HG02798 (cell line): ENCODE measurements at regions not wholly inside any gene's neighbourhood (a gene's known extent, or its start where the extent isn't known, plus 50 kb on each side); places are given as distances from the start of the nearest gene placed in this dataset.
A peak's percentile ranks its signal among the peaks of the same experiment; 100 is the strongest.
"Not testable (repeated sequence)": the region's sequence is repeated elsewhere in the genome, so short reads cannot be mapped to it uniquely, and the experiment has no call there.

Experiments
- ATAC-seq: cut with Tn5 transposase; IDR thresholded peaks from one replicate; pipeline ENCODE4 v1.9.1; 2021; ENCODE audit warnings: mild to moderate bottlenecking; ENCODE audit not compliant: unreplicated experiment, poor library complexity

DNA sequence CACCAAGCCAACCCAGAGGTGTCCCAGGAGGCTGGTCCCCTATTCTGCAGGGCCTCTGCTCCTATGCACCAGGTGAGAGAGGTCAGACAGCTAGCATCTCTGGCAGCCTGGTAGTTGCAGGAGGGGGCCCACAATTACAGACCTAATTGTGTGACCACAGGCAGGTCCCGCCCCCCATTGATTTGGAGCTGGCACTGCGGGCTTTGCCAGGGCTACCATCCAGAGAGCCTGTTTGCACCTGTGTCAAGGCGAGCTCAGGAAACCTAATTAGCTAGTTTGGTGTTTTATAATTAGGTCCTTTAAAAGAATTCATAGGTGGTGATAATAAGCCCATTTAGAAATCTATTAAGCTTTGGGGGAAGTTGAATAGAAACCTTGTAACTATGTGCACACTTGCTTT, 90.2 kb downstream of the MRM1 start:
- no peak for ATAC-seq

DNA sequence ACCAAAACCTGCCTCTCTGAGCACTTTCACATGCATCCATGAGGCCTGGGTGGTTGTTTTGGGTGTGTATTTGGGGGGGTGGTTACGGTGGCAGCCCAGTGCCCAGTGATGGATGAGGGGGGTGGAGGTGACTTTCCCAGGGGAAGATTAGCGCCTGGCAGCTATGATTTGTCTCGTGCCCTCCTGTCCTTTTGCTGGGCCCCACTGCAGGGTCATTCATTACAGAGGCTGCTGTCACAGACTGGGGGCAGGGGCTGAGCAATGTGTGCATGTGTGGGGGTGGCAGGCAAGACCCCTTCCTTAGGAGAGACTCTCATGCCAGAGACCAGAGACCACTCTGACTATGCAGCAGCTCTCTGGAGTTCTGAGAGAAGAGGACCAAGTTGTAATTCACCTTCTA, 93.7 kb downstream of the MRM1 start:
- ATAC-seq = no peak

DNA sequence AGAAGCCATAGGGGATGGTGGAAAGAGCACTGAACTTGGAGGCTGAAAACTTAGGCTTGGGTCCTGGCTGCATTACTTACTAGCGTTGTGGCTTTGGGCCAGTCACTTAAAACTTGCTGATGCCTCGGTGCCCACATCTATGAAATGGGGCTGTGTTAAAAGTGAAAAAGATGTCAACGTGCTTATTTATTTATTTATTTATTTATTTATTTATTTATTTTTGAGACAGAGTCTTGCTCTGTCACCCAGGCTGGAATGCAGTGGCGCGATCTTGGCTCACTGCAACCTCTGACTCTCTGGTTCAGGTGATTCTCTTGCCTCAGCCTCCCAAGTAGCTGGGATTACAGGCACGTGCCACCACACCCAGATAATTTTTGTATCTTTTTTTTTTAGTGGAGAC, 94.3 kb downstream of the MRM1 start:
- not testable (repeated sequence) for ATAC-seq

DNA sequence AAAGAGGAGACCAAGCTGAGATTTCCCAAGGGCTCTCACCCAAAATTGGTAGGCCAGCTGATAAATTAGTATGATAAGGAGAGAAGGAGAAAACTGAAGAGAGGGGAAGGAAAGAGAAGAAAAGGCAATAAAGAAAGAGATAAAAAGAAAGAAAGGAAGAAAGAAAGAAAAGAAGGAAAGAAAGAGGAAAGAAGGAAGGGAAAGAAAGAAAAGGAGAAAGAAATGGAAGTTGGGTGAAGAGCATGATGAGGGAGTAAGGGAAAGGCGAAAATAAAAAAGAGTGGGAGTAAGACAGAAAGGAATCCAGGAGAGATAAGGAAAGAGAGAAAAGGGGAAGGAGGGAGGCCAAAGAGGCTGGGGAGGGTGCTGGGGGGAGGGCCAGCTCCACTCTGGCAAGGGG, 95.4 kb downstream of the MRM1 start:
- no peak for ATAC-seq

DNA sequence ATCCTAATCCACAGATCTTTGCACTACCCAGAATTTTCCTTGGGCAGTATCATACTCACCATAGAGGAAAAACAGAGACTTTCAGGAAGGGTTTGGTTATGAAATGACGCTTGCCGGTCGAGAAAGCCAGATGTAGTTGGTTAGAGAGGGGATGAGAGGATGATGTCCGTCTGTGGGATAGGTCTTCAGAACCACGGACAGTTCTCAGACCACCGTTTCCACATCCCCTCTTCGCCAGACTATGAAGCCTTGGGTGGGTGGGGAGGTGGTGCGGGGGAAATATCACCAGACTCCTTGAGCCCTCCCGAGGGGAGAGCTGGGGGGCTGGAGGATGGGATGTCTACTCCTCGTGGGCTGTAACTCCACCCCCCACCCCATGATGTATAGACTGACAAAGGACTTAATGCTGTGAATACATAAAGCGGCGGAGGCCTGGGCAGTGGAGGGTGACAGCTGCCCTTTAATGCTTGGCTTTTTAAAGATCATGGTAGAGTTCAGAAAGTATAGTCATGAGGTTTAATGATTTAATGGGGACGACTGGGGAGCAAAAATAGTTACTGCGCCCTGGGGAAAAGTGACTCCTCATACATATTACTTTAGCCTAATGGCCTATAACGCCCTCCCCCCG, 96.6 kb downstream of the MRM1 start:
- no peak for ATAC-seq

DNA sequence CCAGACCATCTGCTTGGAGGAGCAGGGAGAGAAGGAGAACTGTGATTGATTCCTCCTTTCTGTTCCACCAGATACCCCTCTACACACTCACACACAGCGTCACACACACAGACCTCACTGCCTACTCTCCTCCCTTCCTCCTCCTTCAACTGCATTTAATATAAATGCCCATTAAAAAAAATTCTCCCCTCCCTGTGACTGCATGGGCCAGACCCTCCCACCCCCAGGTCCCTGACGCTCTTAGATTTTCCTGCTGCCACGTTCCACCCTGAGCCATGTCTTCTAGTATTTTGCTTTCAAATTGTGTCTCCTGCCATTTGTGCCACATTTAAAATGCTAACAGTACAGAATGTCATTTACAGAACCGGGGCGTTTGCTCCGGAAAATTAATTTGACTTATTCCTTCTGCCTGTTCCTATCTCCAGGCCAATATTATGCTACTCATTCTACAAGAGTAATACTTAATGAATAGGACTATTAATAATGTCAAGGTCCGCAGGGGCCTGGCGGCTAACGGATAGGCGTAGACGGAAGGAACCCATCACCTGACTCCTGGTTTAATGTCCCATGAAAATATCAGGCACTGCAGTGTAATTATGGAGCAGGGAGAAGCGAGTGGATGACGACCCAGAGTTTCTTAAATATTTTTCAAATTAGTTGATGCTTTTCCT, 100.2 kb downstream of the MRM1 start:
- ATAC-seq = no peak

DNA sequence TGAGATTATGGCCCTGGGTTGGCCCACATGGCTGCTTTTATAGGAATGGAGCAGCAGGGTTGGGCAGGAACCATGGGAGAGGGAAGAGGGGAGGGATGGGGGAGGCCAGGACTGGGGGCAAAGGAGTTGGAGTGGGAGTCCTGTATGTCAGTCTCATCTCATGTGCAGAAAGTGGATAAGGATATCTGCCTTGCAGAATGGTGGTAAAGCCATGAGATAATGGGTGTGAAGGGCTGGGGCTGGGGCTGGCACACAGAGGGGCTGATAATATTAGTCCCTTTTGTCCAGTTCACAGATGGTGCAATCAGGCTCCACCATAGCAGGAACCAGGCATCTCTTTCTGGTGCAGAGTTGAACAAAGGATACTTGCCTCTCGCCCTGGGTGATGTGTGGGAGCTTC, 101.3 kb downstream of the MRM1 start:
- no peak for ATAC-seq

DNA sequence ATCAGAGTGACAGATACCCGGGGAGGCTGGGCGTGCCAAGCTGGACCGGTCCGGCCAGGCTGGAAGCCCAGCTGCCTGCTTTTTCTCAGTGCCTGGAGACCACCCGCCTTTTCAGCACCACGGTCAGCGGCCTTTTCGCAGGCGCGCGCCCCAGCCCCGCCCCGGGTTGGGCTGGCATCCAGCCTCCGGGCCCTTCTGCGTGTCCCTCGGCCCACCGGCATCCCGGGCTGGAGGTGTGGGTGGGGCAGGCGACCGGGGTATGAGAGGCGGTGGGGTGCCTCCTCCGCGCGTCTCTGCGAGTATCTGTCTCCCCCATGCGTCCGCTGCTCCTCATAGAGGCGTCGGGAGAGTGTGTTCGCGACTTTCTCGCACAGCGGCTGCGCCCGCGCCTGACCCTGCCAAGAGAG, 102.5 kb downstream of the MRM1 start:
- ATAC-seq = no peak

DNA sequence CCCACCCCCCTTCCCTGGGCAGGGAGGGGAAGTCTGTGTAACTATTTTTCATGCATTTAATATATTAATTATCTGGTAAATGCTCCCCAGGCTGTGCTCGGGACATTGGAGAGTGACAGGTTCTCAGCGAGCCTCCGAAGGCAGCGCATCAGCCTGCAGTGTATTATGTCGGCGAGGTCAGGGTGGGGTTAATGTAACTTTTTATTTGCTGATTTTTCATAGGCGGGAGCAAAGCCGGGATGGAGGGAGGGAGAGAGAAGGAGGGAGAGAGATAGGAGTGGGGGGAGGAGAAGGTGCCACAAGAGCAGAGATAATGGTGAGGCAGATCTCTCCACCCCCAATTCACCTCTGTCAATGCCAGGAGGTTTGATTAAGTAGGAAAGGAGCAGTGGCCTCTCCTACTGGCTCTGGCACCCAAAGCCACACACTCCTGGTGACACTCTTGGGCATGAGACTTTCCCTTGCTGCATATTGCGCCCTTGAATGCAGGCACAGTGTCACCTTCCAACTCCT, 104.0 kb downstream of the MRM1 start:
- no peak for ATAC-seq

DNA sequence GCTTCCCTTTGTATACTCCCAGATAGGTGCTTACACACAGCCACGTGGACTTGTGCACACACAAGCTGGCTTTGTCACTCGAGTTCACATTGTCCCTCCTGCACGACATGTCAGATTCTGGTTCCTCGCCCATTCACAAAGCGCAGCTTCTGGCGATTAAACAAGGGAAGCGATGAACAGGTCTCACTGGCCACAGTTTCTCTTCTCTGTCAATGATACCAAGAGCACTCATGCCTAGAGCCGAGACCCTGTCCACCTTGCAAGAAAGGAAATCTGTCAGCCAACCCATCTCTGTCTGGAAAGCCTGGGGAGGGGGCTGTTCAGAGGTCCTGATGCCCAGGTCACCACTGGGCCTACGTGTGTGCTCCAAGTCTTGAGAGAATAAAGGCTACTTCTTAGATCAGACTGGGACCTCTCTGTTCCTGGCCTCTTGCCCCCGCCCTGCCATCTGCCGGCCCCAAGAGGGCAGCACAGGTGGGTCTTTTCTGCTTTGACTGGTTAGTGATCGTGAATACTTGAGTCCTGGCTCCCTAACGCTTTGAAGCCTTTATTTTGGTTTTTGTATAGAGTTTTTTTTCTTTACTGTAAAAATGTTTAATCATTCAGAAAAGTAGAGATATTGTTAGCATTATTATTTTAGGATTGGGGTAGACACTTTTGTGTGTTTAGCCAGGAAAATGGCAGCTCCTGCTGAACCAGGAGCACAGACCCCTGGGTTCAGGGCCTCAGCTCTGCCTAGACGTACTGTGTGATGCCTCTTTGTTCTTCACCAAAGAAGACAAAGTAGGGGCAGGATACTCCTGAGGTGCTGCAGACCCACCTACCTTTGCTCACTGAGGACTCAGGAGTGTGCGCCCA, 104.7 kb downstream of the MRM1 start:
- no peak for ATAC-seq

DNA sequence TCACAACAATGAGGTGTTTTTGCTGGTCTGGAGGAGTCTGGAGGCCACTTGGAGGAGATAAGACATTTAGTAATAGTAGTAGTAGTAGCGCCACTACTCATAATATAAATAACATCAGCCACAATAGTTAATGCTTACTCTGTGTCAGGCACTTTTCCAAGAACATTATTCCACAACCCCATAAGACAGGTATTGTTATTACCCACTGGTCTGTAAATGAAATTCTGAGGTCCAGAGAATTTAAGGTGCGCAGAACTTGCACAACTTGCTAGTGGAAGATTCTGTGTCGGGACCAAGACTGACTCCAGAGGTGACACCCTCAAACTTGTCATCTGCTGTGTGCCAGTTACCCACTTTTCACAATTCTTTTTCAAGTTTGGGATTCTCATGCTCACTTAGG, 106.5 kb downstream of the MRM1 start:
- no peak for ATAC-seq

DNA sequence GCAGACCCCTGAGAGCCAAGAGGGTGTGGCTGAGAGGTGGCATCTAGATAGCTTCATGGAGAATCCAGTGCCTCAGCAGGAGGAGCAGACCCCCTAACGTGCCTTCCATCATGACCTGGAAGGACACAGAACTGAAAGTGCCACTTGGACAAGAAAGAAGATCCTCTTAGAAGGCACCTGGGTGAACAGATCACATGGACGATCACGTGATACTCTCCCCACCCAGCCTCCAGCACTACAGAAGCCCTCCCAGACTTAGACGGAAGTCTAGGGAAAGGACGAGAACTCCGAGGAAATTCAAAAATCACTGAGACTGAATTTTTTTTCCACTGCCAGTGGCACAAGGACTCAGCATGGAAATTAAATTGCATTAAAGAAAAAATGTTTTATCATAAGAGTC, 113.4 kb downstream of the MRM1 start:
- no peak for ATAC-seq

DNA sequence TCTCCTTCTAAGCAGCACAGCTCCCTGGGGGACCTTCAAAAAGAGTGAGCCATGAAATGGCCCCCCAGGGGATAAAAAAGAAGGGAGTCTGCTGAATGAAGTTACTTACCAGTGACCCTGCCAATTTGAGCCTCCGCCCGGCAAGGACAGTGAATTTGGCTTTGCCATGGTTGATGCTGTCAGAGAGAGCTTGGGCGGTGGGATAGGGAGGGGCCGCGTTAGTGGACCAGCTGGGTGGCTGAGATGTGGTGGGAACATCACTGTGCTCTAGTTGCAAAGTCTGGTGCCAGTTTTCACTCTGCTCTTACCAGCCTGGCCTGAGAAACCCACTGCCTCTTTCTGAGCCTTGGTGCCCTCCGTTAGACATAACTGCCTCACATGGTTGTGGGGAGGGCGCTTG, 114.6 kb downstream of the MRM1 start:
- ATAC-seq = no peak

DNA sequence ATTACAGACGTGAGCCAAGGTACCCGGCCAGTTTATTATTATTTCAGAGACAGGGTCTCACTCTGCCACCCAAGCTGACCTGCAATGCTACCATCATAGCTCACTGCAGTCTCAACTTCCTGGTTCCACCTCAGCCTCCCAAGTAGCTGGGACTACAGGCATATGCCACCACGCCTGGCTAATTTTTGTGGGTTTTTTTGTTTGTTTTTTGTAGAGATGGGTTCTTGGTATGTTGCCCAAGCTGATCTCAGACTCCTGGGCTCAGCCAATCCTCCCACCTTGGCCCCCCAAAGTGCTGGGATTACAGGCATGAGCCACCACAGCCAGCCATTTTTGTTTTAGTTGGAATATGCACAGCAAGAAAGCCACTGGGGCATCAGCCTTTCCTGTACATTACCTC, 115.7 kb downstream of the MRM1 start:
- no peak for ATAC-seq

DNA sequence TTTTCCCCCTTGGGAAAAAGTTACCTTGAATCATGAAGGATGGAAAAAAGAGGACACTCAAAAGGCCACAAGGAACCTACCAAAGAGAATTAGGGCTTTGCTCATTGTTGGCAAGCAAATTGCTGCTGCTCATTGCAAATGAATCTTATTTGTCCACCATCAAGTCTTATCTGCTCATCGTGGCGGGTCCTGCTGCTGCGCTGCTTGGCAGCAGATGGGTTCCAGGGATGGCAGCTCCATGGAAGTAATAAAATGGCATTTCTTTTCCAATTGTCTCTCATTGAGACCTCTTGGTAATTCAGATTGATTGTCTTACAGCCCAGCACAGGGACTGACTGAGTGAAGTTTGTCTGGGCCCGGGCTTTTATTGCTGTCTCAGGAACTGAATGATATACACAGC, 118.7 kb downstream of the MRM1 start:
- no peak for ATAC-seq

DNA sequence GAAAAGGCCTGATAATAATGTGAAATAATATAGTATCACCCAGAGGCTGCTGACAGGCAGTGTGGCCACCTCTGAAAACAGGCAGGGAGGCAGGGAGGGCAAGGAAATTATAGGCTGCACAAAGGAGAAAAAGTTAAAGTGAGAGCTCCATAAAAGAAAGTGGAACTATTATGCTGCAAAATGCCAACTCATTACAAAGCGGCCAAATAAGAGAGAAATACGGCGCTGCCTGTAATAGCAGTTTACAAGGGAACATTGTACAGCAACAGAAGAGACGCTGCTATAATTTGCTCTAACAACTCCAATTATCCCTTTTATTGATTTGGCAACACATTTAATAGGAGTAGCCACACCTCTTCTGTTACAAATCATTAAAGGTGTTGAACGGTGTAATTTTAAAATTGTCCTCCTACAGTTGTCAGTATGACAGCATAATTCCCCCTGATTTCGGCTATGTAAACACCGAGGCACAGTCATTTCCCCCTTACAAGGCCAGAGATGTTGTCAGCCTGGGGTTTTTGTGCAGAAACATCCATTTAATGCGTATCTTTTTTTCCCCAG, 120.3 kb downstream of the MRM1 start:
- ATAC-seq = no peak

DNA sequence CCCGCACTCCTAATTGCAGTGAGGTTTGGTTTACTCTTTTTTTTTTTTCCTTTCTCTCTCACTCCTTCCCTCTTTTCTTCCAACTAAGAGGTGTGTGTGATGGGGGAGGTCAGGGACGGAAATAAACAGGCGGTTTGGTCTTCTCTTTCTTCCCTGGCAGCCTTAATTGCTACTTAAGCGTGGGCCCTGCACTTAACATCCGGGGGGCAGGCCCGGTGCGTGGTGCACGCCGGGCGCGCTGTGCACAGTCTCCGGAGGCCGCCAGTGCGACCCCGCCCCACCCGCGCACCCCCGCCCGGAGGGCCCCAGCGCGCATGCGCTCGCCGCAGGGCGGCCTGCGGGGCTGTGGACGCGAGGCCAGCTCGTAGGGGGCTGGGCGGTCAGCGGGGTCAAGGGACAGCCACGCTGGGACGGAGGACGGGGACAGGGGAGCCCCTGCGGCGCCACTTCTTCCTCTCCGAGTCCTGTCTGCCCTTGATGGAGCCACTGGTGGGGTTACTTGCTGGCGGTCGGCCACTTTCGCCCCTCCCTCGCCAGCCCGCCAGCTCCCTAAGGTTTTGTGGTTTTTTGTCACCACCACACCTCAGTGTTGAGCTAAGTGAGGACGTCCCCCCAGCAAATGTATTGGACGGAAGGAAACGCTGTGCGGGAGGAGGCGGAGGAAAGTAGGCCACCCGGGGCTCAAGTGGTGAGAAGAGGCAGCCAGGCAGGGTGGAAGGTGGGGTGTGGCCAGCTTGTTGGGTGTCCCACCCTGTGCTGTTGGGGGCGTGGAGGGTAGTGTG, 120.9 kb downstream of the MRM1 start:
- ATAC-seq = peak; percentile 72

DNA sequence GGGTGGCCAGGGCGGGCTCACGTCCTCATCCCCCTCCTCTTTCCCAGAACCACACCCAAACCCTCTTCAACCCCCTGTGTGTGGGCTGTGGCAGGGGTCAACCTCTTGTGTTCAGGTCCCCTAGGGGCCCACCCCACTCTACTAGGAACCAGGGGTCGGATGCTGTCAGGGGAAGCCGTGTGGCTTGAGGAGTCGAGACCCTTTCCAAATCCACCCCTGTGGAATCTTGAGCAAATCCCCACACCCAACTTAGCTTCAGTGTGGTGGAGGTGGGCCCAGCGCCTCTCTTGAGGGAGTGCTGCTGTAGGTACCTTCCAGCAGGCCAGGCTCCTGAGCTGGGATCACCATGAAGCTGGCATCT, 121.5 kb downstream of the MRM1 start:
- ATAC-seq = no peak

DNA sequence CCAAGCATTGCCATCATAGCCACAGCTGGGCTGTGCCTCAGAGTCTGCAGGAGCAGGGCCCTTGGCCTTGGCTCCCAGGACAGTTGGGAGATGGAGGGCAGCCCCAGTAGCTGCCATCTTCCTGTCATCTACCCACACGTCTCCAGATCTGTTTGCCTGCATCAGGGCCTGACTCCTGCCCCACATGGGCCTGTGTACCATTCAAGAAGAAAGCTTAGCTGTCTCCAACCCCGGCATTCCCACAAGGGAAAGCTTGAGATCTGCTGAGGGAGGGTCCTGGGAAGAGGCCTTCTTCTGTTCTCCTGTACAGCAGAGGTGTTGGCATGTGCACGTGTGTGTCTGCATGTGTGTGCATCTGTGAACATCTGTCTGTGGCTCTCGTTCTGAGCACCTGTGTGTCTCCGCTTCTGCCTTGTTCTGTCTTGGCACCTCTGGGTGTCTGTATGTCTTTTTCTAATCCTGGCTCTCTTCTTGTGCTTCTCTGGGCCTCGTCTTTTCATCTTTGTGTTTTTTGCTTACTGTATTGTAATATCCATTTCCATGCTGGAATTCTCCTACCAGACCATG, 122.2 kb downstream of the MRM1 start:
- no peak for ATAC-seq

DNA sequence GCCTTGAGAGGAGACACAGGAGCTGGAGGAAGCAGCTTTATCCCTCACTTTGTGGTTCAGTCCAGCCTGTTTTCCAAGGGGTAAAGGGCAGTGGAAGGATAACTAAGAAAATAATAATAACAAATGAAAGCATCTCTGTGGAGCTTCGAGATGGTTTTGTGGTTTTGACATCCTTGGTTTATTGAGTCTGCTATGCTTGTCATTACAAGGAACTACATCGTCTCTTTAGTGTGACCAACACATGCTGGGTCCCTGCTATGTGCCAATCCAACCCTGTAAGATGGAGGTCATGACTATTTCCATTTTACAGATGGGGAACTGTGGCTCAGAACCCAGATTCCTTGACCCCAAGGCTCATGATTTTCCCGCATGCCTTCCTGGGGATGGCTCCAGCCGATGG, 124.8 kb downstream of the MRM1 start:
- ATAC-seq = no peak
